Mucosa of descending colon (tissue), 3 donors: ENCODE measurements at regions not wholly inside any gene's neighbourhood (a gene's known extent, or its start where the extent isn't known, plus 50 kb on each side); places are given as distances from the start of the nearest gene placed in this dataset.

ENCODE experiments used
- ATAC-seq: fragments of 200-7000 bp; cut with Tn5 transposase; one replicate; pipeline ENCODE4 v1.9.1; 2020; ENCODE audit warnings: mild to moderate bottlenecking, moderate library complexity
- DNase-seq, 3 donors: peaks; one replicate each; pipeline ENCODE4 v3.0.0-alpha.2; 2020
- H3K36me3 ChIP-seq: fragments of 200-600 bp; one replicate; pipeline ENCODE4 v1.8.0; 2021; ENCODE audit warnings: low read depth, mild to moderate bottlenecking
- H3K4me1 ChIP-seq: fragments of 200-600 bp; one replicate; pipeline ENCODE4 v1.8.0; 2021; ENCODE audit warnings: low read depth, mild to moderate bottlenecking
- H3K4me3 ChIP-seq: fragments of 200-600 bp; one replicate; pipeline ENCODE4 v1.8.0; 2021; ENCODE audit warnings: mild to moderate bottlenecking
- H3K9me3 ChIP-seq: fragments of 200-600 bp; one replicate; pipeline ENCODE4 v1.8.0; 2021; ENCODE audit warnings: mild to moderate bottlenecking
- CTCF ChIP-seq: fragments of 200-600 bp; IDR thresholded peaks from one replicate; pipeline ENCODE4 v1.8.0; 2022; ENCODE audit warnings: antibody characterized with exemption, mild to moderate bottlenecking
- intact Hi-C, 2 donors: fragments of 100-400 bp; cut with DNase I in 1 of 2; cut with micrococcal nuclease in 1 of 2; formaldehyde crosslinking; loops; one replicate each; pipeline versions ENCODE4 v1.11.0 to v1.11.1; 2022; cut with DNase I, micrococcal nuclease
- donor health status: DM: no; HTN: no; CAD: no; lungs with moderate emphysema.
- donor health status: DM: no; HTN: no; CAD: no.
- donor health status: DM: no; HTN: yes; CAD: no.

DNA sequence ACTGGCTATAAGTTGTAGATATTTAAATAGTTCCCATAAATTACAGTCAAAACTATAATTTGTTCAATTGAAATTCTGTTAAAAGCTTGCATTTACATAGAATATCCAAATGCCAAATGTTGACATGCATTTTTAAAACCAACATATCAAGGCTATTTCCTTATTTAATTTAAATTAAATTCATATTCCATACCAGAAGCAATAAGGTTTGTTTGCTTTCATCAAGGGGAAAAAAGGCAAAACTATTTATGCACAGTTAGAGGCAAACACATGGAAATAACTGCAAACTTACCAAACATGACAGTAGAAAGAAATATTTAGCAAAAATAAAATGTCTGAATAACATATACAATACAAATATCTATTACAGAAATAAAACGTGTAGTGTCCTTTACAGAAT lies 1581.2 kb upstream of the TENM4 start:
- Histone ChIP-seq H3K9me3 (no peaks in the 10 kb centered on the region), H3K4me1 (no peaks in the 10 kb centered on the region), H3K36me3 (no peaks in the 10 kb centered on the region), H3K4me3 (no peak overlapping the region)
- no peak for DNase-seq
- TF ChIP-seq CTCF = no peak
- no peak for ATAC-seq
- intact Hi-C loops = no loop called here

DNA sequence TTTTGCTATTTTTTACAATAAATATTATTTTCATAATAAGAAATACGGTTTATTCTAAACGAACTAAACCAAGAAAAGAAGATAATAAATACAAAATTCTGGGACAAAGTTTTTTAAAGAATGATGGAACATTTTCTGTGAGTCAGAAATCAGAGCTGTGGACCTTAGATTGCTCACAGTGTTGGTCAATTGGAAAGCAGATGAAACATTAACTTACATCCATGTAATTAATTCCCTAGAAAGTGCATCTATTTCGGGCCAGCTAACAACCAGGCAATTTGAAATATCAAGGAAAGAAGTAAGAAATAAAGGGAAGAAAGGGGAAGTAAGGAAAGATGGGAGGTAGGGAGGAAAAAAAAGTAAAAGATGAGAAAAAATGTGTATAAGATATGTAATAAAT lies 1569.8 kb upstream of the TENM4 start:
- Histone ChIP-seq H3K36me3 (no peaks in the 10 kb centered on the region), H3K9me3 (no peaks in the 10 kb centered on the region), H3K4me1 (no peaks in the 10 kb centered on the region), H3K4me3 (no peak overlapping the region)
- TF ChIP-seq CTCF = no peak
- DNase-seq (no peak), ATAC-seq (no peak)
- intact Hi-C loops = no loop called here

GRCh38 chr11:81007046-81007445 lies 1566.2 kb upstream of the TENM4 start:
- TF ChIP-seq CTCF = no peak
- Histone ChIP-seq H3K4me1 (no peaks in the 10 kb centered on the region), H3K36me3 (no peaks in the 10 kb centered on the region), H3K4me3 (no peak overlapping the region), H3K9me3 (no peaks in the 10 kb centered on the region)
- DNase-seq (no peak), ATAC-seq (no peak)
- intact Hi-C loops = no loop called here

DNA sequence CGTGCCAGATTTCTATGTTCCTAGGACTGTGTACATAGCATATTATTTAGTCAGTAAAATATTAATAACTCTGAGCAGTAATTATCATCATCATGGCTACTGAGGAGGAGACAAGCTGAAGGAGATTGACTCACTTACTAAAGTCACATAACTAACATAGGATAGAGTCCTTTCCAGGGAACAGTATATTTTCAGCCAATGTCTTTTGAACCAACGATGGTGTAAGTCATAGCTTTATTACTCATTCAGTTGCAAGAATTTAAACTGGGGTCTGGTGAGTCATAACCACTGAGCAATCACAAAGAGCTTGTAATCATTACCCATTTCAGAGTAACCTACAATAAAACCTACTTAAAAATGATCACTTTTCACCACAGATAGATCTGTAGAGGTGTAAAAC lies 1564.8 kb upstream of the TENM4 start:
- DNase-seq = no peak
- Histone ChIP-seq H3K4me3 (no peak overlapping the region), H3K4me1 (no peaks in the 10 kb centered on the region), H3K9me3 (no peaks in the 10 kb centered on the region), H3K36me3 (no peaks in the 10 kb centered on the region)
- ATAC-seq = peak; percentile 55
- no peak for TF ChIP-seq CTCF
- intact Hi-C loops = no loop called here

GRCh38 chr11:81004576-81004975 lies 1563.7 kb upstream of the TENM4 start:
- H3K4me3 ChIP-seq = no peak overlapping the region
- intact Hi-C loops = no loop called here
- ATAC-seq = no peak
- no peaks in the 10 kb centered on the region for H3K36me3 ChIP-seq
- TF ChIP-seq CTCF = no peak
- H3K9me3 ChIP-seq = no peaks in the 10 kb centered on the region
- no peaks in the 10 kb centered on the region for H3K4me1 ChIP-seq
- DNase-seq = no peak

- no peaks in the 10 kb centered on the region for H3K4me1 ChIP-seq
- intact Hi-C loops = no loop called here
- no peaks in the 10 kb centered on the region for H3K9me3 ChIP-seq
- TF ChIP-seq CTCF = no peak
- H3K4me3 ChIP-seq = no peak overlapping the region
- ATAC-seq = no peak
- DNase-seq = no peak
- no peaks in the 10 kb centered on the region for H3K36me3 ChIP-seq
These were observed 1561.5 kb upstream of the TENM4 start for GRCh38 chr11:81002374-81002773.
